ENCODE measurements at regions not wholly inside any gene's neighbourhood (a gene's known extent, or its start where the extent isn't known, plus 50 kb on each side); places are given as distances from the start of the nearest gene placed in this dataset.

DNA sequence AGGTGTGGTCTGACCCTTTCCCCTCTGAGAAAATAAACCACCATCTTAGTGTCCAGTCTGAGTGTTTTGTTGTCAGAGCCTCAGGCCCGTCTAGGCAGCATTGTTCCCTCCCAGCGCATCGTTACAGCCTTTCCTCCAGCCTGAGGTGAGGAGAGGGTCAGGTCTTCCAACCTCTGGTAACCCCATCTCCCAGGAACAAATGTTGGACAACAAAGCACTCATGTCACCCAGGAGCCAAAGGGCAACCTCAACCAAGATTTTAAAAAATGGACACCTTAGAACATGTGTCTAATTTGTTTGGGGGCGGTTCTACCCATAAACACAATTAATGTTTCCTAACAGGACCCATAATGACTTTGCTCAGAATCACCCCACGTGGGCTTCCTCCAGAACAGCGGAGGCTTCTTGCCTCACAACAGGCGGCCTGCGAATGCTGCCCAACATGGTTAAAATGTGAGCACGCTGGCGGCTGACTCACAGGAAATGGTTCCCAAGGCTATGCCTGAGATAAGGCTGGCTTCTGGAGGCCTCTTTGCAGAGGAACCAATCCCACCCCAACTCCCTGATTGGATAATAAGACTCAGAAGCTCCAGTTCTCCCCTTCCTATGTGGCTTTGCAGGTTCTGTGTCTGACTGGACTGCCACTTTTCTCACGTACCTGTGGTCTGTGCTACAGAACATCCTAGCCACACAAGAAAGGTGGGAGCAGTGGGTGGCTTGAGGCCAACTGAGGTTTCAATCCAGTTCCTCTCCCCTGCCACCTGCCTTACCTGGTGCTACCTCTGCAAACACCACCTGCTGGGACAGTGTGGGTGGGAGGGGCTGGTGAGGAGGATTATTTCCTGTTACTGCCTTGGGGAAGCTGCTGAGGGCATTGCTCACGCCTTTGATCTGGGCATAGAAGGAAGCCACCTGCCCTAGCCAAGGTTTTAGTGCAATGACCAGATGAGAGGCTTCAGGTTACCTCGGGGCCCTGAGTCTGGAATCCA lies 108.8 kb downstream of the B3GNT2 start (continued):
- no peak for TF ChIP-seq NCOA6 (IDR thresholded peaks at IDR 0.05)
- TF ChIP-seq MAFG (tag; conservative IDR thresholded peaks at IDR 0.05), result peak; percentile 38; the same call in 1 of the 2 replicates
- TF ChIP-seq CTBP1 (IDR thresholded peaks at IDR 0.05; ENCODE audit: borderline replicate concordance), result peak; percentile 18; the same call in 1 of the 2 replicates
- no peak for TF ChIP-seq MIER1 (IDR thresholded peaks at IDR 0.05; ENCODE audit: low read depth)
- peak; percentile 29; the same call in 1 of the 2 replicates for TF ChIP-seq NBN (IDR thresholded peaks at IDR 0.05; ENCODE audit: low read depth)
- TF ChIP-seq DMBX1 (CRISPR knock-in tag; IDR thresholded peaks at IDR 0.05; ENCODE audit: borderline replicate concordance), result peak; percentile 86
- no peak for TF ChIP-seq HOXB6 (CRISPR knock-in tag; IDR thresholded peaks at IDR 0.05; ENCODE audit: borderline replicate concordance)
- 0 out of 2 replicates have a peak, but pooled peaks have one; percentile 49 for TF ChIP-seq ZNF212 (CRISPR knock-in tag; IDR thresholded peaks at IDR 0.05)
- TF ChIP-seq RFX1 (IDR thresholded peaks at IDR 0.05), result peak; percentile 62
- peak; percentile 67 to 70 for TF ChIP-seq NRF1 (conservative IDR thresholded peaks at IDR 0.05 in 1 of 2, IDR thresholded peaks at IDR 0.05 in 1 of 2)
- no peak for TF ChIP-seq HMG20A (CRISPR knock-in tag; conservative IDR thresholded peaks at IDR 0.05)
- peak; percentile 55; the same call in 1 of the 2 replicates for TF ChIP-seq MITF (IDR thresholded peaks at IDR 0.05)
- TF ChIP-seq, protein P1, sequence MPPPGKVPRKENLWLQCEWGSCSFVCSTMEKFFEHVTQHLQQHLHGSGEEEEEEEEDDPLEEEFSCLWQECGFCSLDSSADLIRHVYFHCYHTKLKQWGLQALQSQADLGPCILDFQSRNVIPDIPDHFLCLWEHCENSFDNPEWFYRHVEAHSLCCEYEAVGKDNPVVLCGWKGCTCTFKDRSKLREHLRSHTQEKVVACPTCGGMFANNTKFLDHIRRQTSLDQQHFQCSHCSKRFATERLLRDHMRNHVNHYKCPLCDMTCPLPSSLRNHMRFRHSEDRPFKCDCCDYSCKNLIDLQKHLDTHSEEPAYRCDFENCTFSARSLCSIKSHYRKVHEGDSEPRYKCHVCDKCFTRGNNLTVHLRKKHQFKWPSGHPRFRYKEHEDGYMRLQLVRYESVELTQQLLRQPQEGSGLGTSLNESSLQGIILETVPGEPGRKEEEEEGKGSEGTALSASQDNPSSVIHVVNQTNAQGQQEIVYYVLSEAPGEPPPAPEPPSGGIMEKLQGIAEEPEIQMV (tag; conservative IDR thresholded peaks at IDR 0.05; ENCODE audit: low read depth), result no peak; the same call in 1 of the 2 replicates
- peak; percentile 80 for TF ChIP-seq TCF3 (CRISPR knock-in tag; IDR thresholded peaks at IDR 0.05)
- TF ChIP-seq XRCC5 (IDR thresholded peaks at IDR 0.05; ENCODE audit: low read depth, low read length), result peak; percentile 60; the same call in 1 of the 2 replicates
- TF ChIP-seq MAX (CRISPR knock-in tag; IDR thresholded peaks at IDR 0.05), result peak; percentile 96
- no peak for TF ChIP-seq E2F4 (CRISPR knock-in tag; IDR thresholded peaks at IDR 0.05; ENCODE audit: low read depth)
- no peak for TF ChIP-seq NFIX (CRISPR knock-in tag; IDR thresholded peaks at IDR 0.05; ENCODE audit: low read depth)
- TF ChIP-seq PHF8 (IDR thresholded peaks at IDR 0.05; ENCODE audit: borderline replicate concordance, low read length), result no peak
- TF ChIP-seq, protein P2, sequence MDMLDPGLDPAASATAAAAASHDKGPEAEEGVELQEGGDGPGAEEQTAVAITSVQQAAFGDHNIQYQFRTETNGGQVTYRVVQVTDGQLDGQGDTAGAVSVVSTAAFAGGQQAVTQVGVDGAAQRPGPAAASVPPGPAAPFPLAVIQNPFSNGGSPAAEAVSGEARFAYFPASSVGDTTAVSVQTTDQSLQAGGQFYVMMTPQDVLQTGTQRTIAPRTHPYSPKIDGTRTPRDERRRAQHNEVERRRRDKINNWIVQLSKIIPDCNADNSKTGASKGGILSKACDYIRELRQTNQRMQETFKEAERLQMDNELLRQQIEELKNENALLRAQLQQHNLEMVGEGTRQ (CRISPR knock-in tag; IDR thresholded peaks at IDR 0.05), result peak; percentile 73
